T-helper 1 cell (primary cell): ENCODE measurements at regions not wholly inside any gene's neighbourhood (a gene's known extent, or its start where the extent isn't known, plus 50 kb on each side); places are given as distances from the start of the nearest gene placed in this dataset.
"Not testable (repeated sequence)": the region's sequence is repeated elsewhere in the genome, so short reads cannot be mapped to it uniquely, and the experiment has no call there.

Source experiments
- DNase-seq, 5 donors: peaks; one replicate each; pipeline ENCODE4 v3.0.0-alpha.2; 2012 to 2020

DNA sequence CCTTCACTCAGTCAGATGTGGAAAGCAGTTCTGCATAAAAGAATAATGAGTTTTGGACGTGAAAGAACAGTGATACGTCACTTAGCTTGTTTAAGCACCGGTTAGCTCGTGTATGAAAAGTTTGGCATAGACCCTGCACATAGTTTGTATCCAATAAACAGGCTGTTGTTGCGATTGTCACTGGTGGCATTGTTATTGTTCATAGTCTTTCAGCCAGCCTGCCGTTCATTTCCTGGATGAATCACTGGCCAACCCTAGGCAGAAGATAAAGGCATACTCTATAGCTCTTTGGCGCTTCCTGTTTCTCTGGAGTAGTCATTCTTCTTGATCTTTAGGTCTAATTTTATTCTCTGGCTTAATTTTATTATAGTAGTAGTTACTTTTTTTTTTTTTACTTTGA is 57.8 kb upstream of the ANKRD30A start:
- DNase-seq: no peak

DNA sequence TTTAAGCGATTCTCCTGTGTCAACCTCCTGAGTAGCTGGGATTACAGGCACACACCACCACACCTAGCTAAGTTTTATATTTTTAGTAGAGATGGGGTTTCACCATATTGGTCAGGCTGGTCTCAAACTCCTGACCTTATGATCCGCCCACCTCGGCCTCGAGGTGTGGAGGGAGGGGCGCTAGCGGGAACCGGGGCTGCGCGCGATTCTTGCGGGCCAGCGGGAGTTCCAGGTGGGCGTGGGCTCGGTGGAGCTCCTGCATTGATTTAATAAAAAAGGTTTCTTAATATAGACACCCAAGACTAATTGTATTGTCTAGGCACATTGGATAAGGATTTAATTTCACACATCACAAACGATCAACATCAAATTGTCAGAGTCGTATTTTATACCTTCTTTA is 63.1 kb upstream of the ANKRD30A start:
- DNase-seq: not testable (repeated sequence)

DNA sequence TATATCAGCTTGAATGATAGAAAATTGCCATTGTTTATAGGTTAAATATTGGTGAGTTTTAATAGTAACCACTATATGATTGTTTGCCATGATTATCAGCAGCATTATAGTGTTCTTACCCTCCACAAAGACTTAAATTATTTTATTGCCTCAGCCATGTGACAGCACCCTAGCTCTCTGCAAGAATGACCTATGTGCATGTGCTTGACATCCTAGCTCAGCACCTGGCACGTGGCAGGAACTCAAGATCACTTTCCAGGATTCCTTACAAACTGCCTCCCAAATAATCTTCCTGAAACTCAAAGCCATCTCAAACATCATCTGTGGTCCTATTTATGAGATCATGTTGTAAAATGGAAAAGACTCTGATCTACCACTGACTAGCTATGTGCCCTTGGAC is 68.1 kb upstream of the ANKRD30A start:
- DNase-seq: no peak

DNA sequence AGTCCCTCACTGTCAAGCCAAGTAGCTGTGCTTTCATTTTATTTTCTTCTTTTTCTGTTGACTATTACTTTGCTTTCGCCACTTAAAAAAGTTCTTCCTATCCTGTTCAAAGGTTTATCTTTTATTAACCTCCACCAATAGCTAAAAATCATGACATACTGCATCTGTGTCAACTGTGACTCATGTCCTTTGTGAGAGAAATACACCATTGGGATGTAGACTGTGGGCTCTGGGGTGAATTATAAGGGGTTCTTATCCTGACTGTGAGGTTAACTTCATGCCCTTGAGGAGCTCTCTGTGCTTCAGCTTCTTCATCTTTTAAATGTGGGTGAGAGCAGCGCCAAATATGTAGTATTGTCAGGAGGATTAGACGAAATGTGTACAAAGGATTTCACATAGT is 71.9 kb upstream of the ANKRD30A start:
- DNase-seq: no peak

DNA sequence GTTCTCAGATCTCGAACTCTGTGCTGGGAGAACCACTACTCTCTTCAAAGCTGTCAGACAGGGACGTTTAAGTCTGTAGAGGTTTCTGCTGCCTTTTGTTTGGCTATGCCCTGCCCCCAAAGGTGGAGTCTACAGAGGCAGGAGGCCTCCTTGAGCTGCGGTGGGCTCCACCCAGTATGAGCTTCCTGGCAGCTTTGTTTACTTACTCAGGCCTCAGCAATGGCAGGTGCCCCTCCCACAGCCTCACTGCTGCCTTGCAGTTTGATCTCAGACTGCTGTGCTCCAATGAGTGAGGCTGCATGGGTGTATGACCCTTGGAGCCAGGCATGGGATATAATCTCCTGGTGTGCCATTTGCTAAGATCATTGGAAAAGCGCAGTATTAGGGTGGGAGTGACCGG is 75.4 kb upstream of the ANKRD30A start:
- DNase-seq: not testable (repeated sequence)

GRCh38 chr10:37044319-37044718 is 81.1 kb upstream of the ANKRD30A start:
- DNase-seq: not testable (repeated sequence)

- DNase-seq: no peak
Observed at GRCh38 chr10:37035853-37036252, 89.5 kb upstream of the ANKRD30A start.

DNA sequence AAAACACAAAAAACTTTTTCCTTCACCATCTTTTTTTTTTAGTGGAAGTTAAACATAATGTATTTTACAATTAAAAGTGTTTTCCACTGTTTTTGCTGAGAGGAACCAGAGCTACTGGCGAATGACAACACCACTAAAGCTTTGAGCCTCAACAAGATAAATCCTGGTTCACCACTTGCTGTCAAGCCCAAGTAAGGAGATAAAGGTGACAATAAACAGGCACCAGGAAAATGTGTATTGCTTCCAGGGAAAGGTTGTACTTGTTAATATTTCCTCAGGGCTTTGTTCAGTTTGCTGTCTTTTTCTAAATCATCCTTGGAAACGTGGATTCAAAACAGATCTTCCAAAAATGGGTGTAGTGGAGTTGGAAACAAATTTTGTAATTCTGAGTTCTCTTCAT is 109.9 kb upstream of the ANKRD30A start:
- DNase-seq: no peak

- no peak for DNase-seq
Observed at GRCh38 chr10:37010741-37011140, 114.7 kb upstream of the ANKRD30A start.

DNA sequence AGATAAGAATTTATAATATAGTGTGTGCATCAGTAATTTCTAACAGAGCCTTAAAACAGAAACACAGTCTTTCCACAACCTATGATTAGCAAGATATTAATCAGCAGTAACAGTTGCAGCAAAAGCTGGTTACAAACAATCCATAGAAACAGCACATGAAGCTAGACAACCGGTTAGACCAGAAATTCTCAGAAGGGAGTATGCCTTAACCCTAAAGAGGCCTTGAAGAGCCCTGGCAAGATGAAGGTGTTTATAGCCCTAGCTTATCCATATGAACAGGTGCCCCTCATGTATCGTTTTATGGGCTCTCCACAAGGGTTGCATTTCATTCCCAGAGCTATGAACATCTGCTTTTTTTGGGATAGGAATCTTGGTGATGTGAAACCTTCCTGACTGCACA is 117.1 kb upstream of the ANKRD30A start:
- DNase-seq: not testable (repeated sequence)

- DNase-seq: no peak
Observed at GRCh38 chr10:37003126-37003525, 122.3 kb upstream of the ANKRD30A start.

- DNase-seq: not testable (repeated sequence)
Observed at GRCh38 chr10:36995806-36996205, 129.6 kb upstream of the ANKRD30A start.

GRCh38 chr10:36994886-36995285 is 130.5 kb upstream of the ANKRD30A start:
- no peak for DNase-seq

GRCh38 chr10:36989233-36989632 is 136.2 kb upstream of the ANKRD30A start:
- DNase-seq: no peak

DNA sequence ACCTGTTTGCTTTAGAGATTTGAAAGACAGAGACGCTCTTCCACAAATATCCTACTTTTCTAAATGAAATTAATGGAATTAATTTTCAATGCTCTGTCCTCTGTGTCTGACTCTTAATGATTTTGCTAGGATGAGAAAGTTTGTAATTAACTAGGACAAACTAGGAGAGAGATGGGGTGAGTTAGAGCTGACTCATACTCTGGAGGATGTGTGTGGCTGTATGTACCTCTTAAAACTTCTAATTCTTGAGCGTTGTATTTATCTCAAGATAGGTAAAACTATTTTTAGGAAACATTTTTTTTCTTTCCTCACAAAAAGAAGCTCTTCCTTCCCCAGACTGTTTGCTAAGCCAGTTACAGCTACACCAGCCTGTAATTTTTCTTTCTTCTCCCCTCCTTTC is 178.8 kb upstream of the ANKRD30A start:
- no peak for DNase-seq

DNA sequence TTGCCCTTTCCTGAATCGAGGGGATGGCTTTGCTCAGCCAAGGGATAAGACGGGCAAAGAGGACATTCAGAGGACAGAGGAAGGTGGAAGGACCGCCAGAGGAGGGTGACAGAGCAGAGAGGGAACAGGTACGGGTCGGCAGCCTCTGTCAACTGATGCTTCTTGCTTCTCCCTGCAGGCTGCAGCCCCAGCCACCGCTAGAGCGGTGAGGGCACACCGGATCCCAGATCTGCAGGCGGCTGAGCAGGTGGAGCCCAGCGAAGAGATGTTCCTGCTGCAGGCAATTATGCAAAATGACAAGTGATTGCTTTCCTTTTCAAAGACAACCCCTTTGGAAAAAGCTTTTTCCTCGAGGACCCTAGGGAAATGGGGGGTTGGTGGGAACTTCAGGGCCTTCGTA is 181.9 kb upstream of the ANKRD30A start:
- DNase-seq: no peak

GRCh38 chr10:36942616-36943015 is 182.8 kb upstream of the ANKRD30A start:
- DNase-seq: no peak

- DNase-seq: no peak
Observed at GRCh38 chr10:36903040-36903439, 222.4 kb upstream of the ANKRD30A start.

DNA sequence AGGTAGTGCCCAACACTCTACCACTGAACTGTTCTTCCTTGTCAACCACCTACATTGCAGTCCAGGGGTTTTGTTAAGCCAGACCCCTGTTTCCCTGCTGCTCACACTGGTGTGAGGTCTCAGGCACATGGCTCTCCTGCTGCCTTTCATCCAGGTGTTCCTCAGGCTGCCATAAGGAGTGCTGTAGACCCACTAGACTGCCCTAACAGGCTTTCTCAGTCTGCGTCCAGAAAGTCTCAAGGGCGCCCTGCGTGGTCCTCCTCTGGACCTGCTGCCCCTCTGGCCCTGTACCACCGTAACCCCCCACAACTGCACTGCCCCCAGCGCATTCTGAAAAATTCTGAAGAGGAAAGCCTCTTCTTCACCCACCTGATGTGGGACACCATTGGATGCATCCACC is 225.7 kb upstream of the ANKRD30A start:
- DNase-seq: no peak

DNA sequence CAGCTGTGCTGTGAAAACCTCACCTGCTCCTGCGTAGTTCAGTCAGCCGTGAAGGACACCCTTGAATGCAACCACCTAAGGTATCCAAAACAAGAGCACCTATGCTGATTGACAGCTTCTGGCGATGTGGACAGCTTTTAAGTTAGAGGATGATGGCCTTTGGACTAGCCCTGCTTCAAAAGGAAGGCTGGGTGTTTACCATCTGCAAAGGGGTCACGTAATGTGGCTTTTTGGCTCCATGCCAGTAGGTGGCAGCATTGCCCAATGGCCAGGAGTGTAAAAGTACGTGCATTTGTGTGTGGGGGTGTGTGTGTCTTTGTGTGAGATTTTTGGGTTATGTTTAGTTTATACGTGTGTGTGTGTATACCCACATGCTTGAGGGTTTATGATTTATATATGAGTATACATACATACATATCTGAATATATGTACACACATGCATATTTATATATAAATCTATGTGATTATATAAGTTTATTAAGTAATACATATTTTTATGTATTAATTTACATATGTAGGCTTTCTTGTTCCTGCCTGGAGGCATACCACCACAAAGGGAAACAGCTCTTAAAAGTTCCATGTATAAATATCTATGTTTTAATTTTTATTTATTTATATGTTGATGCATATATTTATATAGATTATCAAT is 236.3 kb upstream of the ANKRD30A start:
- DNase-seq: peak in 2 of 5 donors; percentile 23 to 25

GRCh38 chr10:36886303-36886891 is 239.0 kb upstream of the ANKRD30A start:
- DNase-seq: no peak

GRCh38 chr10:36885746-36886145 is 239.7 kb upstream of the ANKRD30A start:
- DNase-seq: no peak

DNA sequence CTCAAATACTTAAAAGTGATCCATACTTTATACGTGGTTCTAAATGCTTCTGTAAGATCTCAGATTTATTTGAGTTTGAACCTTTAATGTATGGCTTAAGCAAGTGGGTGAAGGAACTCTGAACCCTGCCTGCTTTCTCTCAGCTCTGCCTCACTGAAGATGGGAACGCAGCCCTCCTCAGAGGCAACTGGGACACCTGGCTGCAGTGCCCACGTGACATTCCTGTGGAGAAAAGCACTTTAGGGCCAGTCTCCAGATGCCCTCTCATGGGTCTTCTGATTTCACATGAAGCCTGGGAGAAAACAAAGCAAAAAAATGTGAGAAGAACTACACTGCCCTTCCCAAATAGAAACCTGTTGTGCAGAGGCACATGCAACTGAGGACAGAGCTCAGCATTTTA is 242.6 kb upstream of the ANKRD30A start:
- DNase-seq: no peak

DNA sequence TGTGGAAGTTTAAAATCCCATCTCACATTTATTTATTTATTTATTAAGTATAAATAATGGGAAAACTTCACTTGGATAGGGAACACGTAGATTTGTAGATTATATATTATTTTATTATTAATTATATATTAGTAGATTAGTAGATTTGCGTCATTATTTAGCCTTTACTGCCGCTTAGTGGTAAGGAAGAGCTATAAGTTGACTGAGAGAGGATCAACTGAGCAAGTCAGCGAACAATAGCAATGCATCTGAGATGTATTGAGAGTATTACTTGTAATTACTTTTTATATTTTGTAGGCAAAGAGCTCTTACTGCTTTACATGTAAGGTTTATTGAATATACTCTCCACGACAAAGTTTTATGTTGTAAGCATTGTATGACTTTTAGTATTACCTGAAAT is 244.5 kb upstream of the ANKRD30A start:
- no peak for DNase-seq
